HCT116 (cell line): ENCODE measurements at regions not wholly inside any gene's neighbourhood (a gene's known extent, or its start where the extent isn't known, plus 50 kb on each side); places are given as distances from the start of the nearest gene placed in this dataset.

Source experiments
- ATAC-seq: fragments of 200-7000 bp; cut with Tn5 transposase; 2 replicates; pipeline ENCODE4 v1.9.1; 2020; ENCODE audit warnings: mild to moderate bottlenecking, moderate library complexity
- BruUV-seq: library from RNA; stranded (reverse); fragments of 400-500 nt; replicated peaks from 2 replicates; lab custom pipeline; 2021; lab: Mats Ljungman, UMichigan
- CTCF ChIA-PET: fragments of 300-600 bp; sonication (Branson Sonifier 250); formaldehyde crosslinking; loops from one replicate; lab custom pipeline; 2021; ENCODE audit warnings: antibody characterized with exemption; lab: Charles Lee
- POLR2A ChIA-PET: fragments of 300-600, 350-600 bp; sonication (Branson Sonifier 250); formaldehyde crosslinking; loops from one replicate; lab custom pipeline; 2021; ENCODE audit warnings: antibody characterized with exemption; lab: Charles Lee
- RAD21 ChIA-PET, 2 experiments: fragments of 300-600 bp; sonication (Branson Sonifier 250); formaldehyde crosslinking; loops; one replicate each; lab custom pipeline; 2023; ENCODE audit warnings: low total read pairs in 2 of 2; ENCODE audit not compliant: uncharacterized antibody in 2 of 2, unreplicated experiment in 2 of 2, low non-redundant PET in 1 of 2; lab: Charles Lee
- DNase-seq: peaks from one replicate; pipeline ENCODE4 v3.0.0-alpha.2; 2010; ENCODE audit warnings: low read depth, low spot score
- H2AFZ ChIP-seq: fragments of 200-600 bp; shearing (Covaris generic), sonication (generic); 2 replicates; pipeline ENCODE4 v1.6.1; 2017; ENCODE audit warnings: low read depth, mixed run types, mixed read lengths, antibody characterized with exemption, low read length; ENCODE audit not compliant: poor library complexity, severe bottlenecking
- H3K27ac ChIP-seq: 2 replicates; pipeline ENCODE4 v1.5.1; 2012; ENCODE audit warnings: low read depth, low read length
- H3K27me3 ChIP-seq: fragments of 200-600 bp; sonication (generic); 2 replicates; pipeline ENCODE4 v1.6.1; 2016; ENCODE audit warnings: mixed run types, low read length, mixed read lengths; ENCODE audit not compliant: insufficient read depth
- H3K36me3 ChIP-seq, 2 experiments: fragments of 200-500 bp in 1 of 2; fragments of 200-600 bp in 1 of 2; sonication (Bioruptor generic) in 1 of 2; sonication (generic) in 1 of 2; 2 replicates each; pipeline versions ENCODE4 v1.5.1 to v1.6.1; 2014 to 2016; ENCODE audit warnings: low read length in 2 of 2, inconsistent platforms in 1 of 2, mixed read lengths in 1 of 2, mixed run types in 1 of 2; ENCODE audit not compliant: insufficient read depth in 2 of 2, control insufficient read depth in 1 of 2
- H3K4me1 ChIP-seq, 2 experiments: fragments of 200-600 bp in 1 of 2; sonication (generic) in 1 of 2; 2 replicates each; pipeline versions ENCODE4 v1.5.1 to v1.6.1; 2012 to 2017; ENCODE audit warnings: low read length in 2 of 2, inconsistent platforms in 1 of 2, mild to moderate bottlenecking in 1 of 2, mixed read lengths in 1 of 2, mixed run types in 1 of 2, moderate library complexity in 1 of 2; ENCODE audit not compliant: insufficient read depth in 2 of 2, control insufficient read depth in 1 of 2
- H3K4me2 ChIP-seq: fragments of 200-600 bp; sonication (generic); 2 replicates; pipeline ENCODE4 v1.6.1; 2017; ENCODE audit warnings: mixed run types, low read length, mixed read lengths
- H3K4me3 ChIP-seq, 2 experiments: fragments of 200-600 bp in 1 of 2; sonication (generic) in 1 of 2; replicated peaks in 1 of 2; 2 replicates each; pipeline ENCODE4 v1.5.1; 2011 to 2016; ENCODE audit warnings: low read length in 2 of 2, control low read depth in 1 of 2, low read depth in 1 of 2, mild to moderate bottlenecking in 1 of 2, mixed read lengths in 1 of 2, mixed run types in 1 of 2
- H3K79me2 ChIP-seq: fragments of 200-600 bp; sonication (generic); 2 replicates; pipeline ENCODE4 v1.6.1; 2017; ENCODE audit warnings: mild to moderate bottlenecking, mixed run types, low read length, moderate library complexity, mixed read lengths; ENCODE audit not compliant: insufficient read depth
- H3K9ac ChIP-seq: fragments of 200-600 bp; sonication (generic); 2 replicates; pipeline ENCODE4 v1.6.1; 2016; ENCODE audit warnings: low read length, mixed read lengths
- H3K9me2 ChIP-seq: fragments of 200-600 bp; sonication (generic), shearing (Covaris generic); 2 replicates; pipeline ENCODE4 v1.6.1; 2017; ENCODE audit warnings: mixed run types, mild to moderate bottlenecking, moderate library complexity; ENCODE audit not compliant: insufficient read depth
- H3K9me3 ChIP-seq, 2 experiments: fragments of 200-500 bp in 1 of 2; fragments of 200-600 bp in 1 of 2; sonication (Bioruptor generic) in 1 of 2; sonication (generic) in 1 of 2; 2 replicates each; pipeline ENCODE4 v1.6.1; 2014 to 2017; ENCODE audit warnings: low read length in 2 of 2, mixed read lengths in 2 of 2, inconsistent platforms in 1 of 2, low read depth in 1 of 2, mild to moderate bottlenecking in 1 of 2, mixed run types in 1 of 2, moderate library complexity in 1 of 2; ENCODE audit not compliant: control insufficient read depth in 1 of 2, insufficient read depth in 1 of 2
- H4K20me1 ChIP-seq: fragments of 200-600 bp; sonication (generic), shearing (Covaris generic); 2 replicates; pipeline ENCODE4 v1.6.1; 2017; ENCODE audit warnings: mixed run types, mild to moderate bottlenecking, moderate library complexity; ENCODE audit not compliant: insufficient read depth
- CBX3 ChIP-seq: IDR thresholded peaks from 2 replicates; pipeline ENCODE4 v1.6.1; 2012; ENCODE audit warnings: low read depth
- EZH2phosphoT487 ChIP-seq: fragments of 200-600 bp; IDR thresholded peaks from 2 replicates; pipeline ENCODE4 v1.6.1; 2018; ENCODE audit warnings: antibody characterized with exemption, borderline replicate concordance
- JUND ChIP-seq: IDR thresholded peaks from 2 replicates; pipeline ENCODE4 v1.6.1; 2012
- RAD21 ChIP-seq: IDR thresholded peaks from 2 replicates; pipeline ENCODE4 v1.6.1; 2012; ENCODE audit warnings: low read depth, mild to moderate bottlenecking
- SIN3A ChIP-seq: IDR thresholded peaks from 2 replicates; pipeline ENCODE4 v1.6.1; 2012; ENCODE audit warnings: low read depth
- SRF ChIP-seq: IDR thresholded peaks from 2 replicates; pipeline ENCODE4 v1.6.1; 2012; ENCODE audit warnings: low read depth
- ZFX ChIP-seq: fragments of 450-650 bp; IDR thresholded peaks from 2 replicates; pipeline ENCODE4 v1.6.1; 2017
- ZNF274 ChIP-seq: fragments of 200-500 bp; sonication (Bioruptor generic); IDR thresholded peaks from 2 replicates; pipeline ENCODE4 v1.6.1; 2014; ENCODE audit warnings: mild to moderate bottlenecking, low read depth, low read length, inconsistent platforms
- intact Hi-C: fragments of 100-400 bp; cut with micrococcal nuclease; formaldehyde crosslinking; loops from 2 replicates; pipeline ENCODE4 v1.10.0; 2022
- TF ChIP-seq, protein P1 (sequence below), 3 experiments: fragments of 200-600 bp in 1 of 3; sonication (generic) in 1 of 3; IDR thresholded peaks in 2 of 3; conservative IDR thresholded peaks in 1 of 3; 2 replicates each; pipeline ENCODE4 v1.5.1; 2012 to 2017; ENCODE audit warnings: low read depth in 2 of 3, low read length in 2 of 3, antibody characterized with exemption in 1 of 3, borderline replicate concordance in 1 of 3, control low read depth in 1 of 3, mild to moderate bottlenecking in 1 of 3, mixed read lengths in 1 of 3, mixed run types in 1 of 3, moderate library complexity in 1 of 3; ENCODE audit not compliant: insufficient read depth in 1 of 3
- TF ChIP-seq, protein P2 (sequence below): IDR thresholded peaks from 2 replicates; pipeline ENCODE4 v1.6.1; 2012; ENCODE audit warnings: low read depth
- TF ChIP-seq, protein P3 (sequence below): IDR thresholded peaks from 2 replicates; pipeline ENCODE4 v1.6.1; 2012
- TF ChIP-seq, protein P4 (sequence below): IDR thresholded peaks from 2 replicates; pipeline ENCODE4 v1.6.1; 2011; ENCODE audit warnings: mild to moderate bottlenecking, low read length, moderate library complexity; ENCODE audit not compliant: insufficient replicate concordance; ENCODE audit errors: extremely low read depth

DNA sequence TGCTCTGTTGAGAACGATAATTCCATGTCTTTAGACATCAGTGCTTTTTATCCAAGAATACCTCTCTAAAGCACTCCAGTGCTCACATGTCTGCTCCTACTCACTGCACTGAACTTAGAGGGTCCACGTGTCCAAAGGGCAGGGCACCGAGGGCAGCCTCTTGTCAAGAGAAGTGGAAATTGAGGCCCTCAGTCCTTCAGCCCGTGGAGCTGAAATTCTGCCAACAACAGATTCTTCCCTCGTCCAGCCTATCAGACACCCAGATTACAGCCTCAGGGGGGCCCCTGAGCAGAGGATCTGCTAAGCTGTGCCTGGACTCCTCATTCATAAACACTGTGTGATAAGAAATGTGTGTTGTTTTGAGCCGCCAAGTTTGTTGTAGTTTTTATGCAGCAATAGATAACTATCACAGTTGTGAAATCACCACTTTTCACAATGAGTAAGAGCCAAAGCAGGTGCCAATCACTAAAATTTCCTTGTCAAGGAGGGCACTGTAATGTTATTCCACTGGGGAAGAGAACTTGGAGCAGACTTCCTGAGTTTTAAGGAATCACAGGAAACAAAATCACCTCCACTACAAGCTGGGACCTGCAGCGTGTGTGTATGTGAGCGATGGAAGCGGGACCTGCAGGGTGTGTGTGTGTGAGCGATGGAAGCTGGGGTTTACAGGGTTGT lies 58.8 kb upstream of the IGFBPL1 start:
- no peaks in the 10 kb centered on the region for H3K36me3 ChIP-seq
- BruUV-seq, result no TSS peak
- H3K4me1 ChIP-seq, result no peaks in the 10 kb centered on the region
- H3K27ac ChIP-seq, result no peak overlapping the region
- no peaks in the 10 kb centered on the region for H3K9me2 ChIP-seq
- DNase-seq (no peak), ATAC-seq (no peak)
- POLR2A ChIA-PET, result no interaction called here
- no peak overlapping the region for H3K9ac ChIP-seq
- intact Hi-C loops, result no loop called here
- H3K9me3 ChIP-seq, result no peaks in the 10 kb centered on the region
- CTCF ChIA-PET, result no interaction called here
- H3K79me2 ChIP-seq, result no peaks in the 10 kb centered on the region
- H3K4me3 ChIP-seq, result no peak overlapping the region
- no peak for TF ChIP-seq SRF
- TF ChIP-seq ZFX, result no peak
- no peak for TF ChIP-seq EZH2phosphoT487
- TF ChIP-seq, protein P1, sequence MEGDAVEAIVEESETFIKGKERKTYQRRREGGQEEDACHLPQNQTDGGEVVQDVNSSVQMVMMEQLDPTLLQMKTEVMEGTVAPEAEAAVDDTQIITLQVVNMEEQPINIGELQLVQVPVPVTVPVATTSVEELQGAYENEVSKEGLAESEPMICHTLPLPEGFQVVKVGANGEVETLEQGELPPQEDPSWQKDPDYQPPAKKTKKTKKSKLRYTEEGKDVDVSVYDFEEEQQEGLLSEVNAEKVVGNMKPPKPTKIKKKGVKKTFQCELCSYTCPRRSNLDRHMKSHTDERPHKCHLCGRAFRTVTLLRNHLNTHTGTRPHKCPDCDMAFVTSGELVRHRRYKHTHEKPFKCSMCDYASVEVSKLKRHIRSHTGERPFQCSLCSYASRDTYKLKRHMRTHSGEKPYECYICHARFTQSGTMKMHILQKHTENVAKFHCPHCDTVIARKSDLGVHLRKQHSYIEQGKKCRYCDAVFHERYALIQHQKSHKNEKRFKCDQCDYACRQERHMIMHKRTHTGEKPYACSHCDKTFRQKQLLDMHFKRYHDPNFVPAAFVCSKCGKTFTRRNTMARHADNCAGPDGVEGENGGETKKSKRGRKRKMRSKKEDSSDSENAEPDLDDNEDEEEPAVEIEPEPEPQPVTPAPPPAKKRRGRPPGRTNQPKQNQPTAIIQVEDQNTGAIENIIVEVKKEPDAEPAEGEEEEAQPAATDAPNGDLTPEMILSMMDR (IDR thresholded peaks at IDR 0.05 in 2 of 3, conservative IDR thresholded peaks at IDR 0.05 in 1 of 3; ENCODE audit: borderline replicate concordance in 1 of 3, insufficient read depth in 1 of 3, low read depth in 2 of 3, low read length in 2 of 3), result no peak
- TF ChIP-seq, all 23 proteins: peak for 0
- RAD21 ChIA-PET, result no interaction called here
- no peaks in the 10 kb centered on the region for H3K27me3 ChIP-seq
- no peaks in the 10 kb centered on the region for H4K20me1 ChIP-seq
- H3K4me2 ChIP-seq, result no peak overlapping the region
- H2AFZ ChIP-seq, result no peak overlapping the region

DNA sequence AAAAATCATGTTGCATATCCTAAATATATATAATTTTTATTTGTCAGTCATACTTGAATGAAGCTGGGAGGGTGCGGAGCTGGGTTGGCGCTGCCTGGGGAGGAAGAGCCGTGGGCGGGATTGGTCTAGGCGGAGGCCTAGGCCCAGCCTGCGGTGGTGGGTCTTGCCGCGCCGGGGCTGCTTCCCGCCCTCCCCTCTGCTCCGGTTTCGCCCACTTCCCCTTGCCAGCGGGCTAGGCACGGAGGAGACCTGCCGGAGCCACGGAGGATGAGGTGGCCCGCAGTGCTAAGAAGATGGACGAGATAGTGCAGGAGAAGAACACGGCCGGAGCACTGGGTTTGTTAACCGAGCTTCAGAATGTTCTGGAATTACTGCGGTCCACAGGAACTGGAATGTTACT lies 54.0 kb upstream of the IGFBPL1 start:
- H3K4me3 ChIP-seq, result no peak overlapping the region
- H3K79me2 ChIP-seq, result no peaks in the 10 kb centered on the region
- no peak overlapping the region for H3K27ac ChIP-seq
- intact Hi-C loops, result no loop called here
- H3K9me2 ChIP-seq, result no peaks in the 10 kb centered on the region
- ATAC-seq (no peak), DNase-seq (no peak)
- no peaks in the 10 kb centered on the region for H3K9me3 ChIP-seq
- peaks cover 0 to 5% of the 10 kb centered on the region in 2 experiments; a peak in 1 of 4 replicates for H3K4me1 ChIP-seq
- H2AFZ ChIP-seq, result no peak overlapping the region
- CTCF ChIA-PET, result no interaction called here
- no peaks in the 10 kb centered on the region for H4K20me1 ChIP-seq
- POLR2A ChIA-PET, result no interaction called here
- no peaks in the 10 kb centered on the region for H3K36me3 ChIP-seq
- H3K27me3 ChIP-seq, result no peaks in the 10 kb centered on the region
- H3K9ac ChIP-seq, result no peak overlapping the region
- H3K4me2 ChIP-seq, result no peak overlapping the region
- BruUV-seq, result no TSS peak
- RAD21 ChIA-PET, result no interaction called here
- TF ChIP-seq SIN3A (no peak), SRF (no peak), CBX3 (no peak), ZNF274 (no peak), RAD21 (no peak), ZFX (no peak), JUND (no peak)
- TF ChIP-seq, protein P2, sequence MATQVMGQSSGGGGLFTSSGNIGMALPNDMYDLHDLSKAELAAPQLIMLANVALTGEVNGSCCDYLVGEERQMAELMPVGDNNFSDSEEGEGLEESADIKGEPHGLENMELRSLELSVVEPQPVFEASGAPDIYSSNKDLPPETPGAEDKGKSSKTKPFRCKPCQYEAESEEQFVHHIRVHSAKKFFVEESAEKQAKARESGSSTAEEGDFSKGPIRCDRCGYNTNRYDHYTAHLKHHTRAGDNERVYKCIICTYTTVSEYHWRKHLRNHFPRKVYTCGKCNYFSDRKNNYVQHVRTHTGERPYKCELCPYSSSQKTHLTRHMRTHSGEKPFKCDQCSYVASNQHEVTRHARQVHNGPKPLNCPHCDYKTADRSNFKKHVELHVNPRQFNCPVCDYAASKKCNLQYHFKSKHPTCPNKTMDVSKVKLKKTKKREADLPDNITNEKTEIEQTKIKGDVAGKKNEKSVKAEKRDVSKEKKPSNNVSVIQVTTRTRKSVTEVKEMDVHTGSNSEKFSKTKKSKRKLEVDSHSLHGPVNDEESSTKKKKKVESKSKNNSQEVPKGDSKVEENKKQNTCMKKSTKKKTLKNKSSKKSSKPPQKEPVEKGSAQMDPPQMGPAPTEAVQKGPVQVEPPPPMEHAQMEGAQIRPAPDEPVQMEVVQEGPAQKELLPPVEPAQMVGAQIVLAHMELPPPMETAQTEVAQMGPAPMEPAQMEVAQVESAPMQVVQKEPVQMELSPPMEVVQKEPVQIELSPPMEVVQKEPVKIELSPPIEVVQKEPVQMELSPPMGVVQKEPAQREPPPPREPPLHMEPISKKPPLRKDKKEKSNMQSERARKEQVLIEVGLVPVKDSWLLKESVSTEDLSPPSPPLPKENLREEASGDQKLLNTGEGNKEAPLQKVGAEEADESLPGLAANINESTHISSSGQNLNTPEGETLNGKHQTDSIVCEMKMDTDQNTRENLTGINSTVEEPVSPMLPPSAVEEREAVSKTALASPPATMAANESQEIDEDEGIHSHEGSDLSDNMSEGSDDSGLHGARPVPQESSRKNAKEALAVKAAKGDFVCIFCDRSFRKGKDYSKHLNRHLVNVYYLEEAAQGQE, result no peak
- TF ChIP-seq, protein P3, sequence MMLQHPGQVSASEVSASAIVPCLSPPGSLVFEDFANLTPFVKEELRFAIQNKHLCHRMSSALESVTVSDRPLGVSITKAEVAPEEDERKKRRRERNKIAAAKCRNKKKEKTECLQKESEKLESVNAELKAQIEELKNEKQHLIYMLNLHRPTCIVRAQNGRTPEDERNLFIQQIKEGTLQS, result no peak
- TF ChIP-seq, protein P4, sequence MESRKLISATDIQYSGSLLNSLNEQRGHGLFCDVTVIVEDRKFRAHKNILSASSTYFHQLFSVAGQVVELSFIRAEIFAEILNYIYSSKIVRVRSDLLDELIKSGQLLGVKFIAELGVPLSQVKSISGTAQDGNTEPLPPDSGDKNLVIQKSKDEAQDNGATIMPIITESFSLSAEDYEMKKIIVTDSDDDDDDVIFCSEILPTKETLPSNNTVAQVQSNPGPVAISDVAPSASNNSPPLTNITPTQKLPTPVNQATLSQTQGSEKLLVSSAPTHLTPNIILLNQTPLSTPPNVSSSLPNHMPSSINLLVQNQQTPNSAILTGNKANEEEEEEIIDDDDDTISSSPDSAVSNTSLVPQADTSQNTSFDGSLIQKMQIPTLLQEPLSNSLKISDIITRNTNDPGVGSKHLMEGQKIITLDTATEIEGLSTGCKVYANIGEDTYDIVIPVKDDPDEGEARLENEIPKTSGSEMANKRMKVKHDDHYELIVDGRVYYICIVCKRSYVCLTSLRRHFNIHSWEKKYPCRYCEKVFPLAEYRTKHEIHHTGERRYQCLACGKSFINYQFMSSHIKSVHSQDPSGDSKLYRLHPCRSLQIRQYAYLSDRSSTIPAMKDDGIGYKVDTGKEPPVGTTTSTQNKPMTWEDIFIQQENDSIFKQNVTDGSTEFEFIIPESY, result no peak
